Upper lobe of left lung (tissue), 6 donors: ENCODE measurements at regions not wholly inside any gene's neighbourhood (a gene's known extent, or its start where the extent isn't known, plus 50 kb on each side); places are given as distances from the start of the nearest gene placed in this dataset.
"Not testable (repeated sequence)": the region's sequence is repeated elsewhere in the genome, so short reads cannot be mapped to it uniquely, and the experiment has no call there.

Experiments
- ATAC-seq, 2 donors: fragments of 200-7000 bp; cut with Tn5 transposase; one replicate each; pipeline ENCODE4 v1.9.1; 2022; ENCODE audit warnings: mild to moderate bottlenecking in 2 of 2, moderate library complexity in 2 of 2; ENCODE audit not compliant: low FRiP score in 2 of 2
- DNase-seq, 2 donors: peaks; one replicate each; pipeline ENCODE4 v3.0.0-alpha.2; 2019 to 2020
- H3K27ac ChIP-seq, 4 donors: fragments of 200-600 bp; sonication (generic); one replicate each; pipeline ENCODE4 v1.5.1; 2016 to 2019
- H3K27me3 ChIP-seq, 4 donors: fragments of 200-600 bp; sonication (generic); one replicate each; pipeline ENCODE4 v1.5.1; 2017 to 2019
- H3K36me3 ChIP-seq, 4 donors: fragments of 200-600 bp; sonication (generic); one replicate each; pipeline ENCODE4 v1.5.1; 2016 to 2019
- H3K4me1 ChIP-seq, 4 donors: fragments of 200-600 bp; sonication (generic); one replicate each; pipeline ENCODE4 v1.5.1; 2018 to 2019
- H3K4me3 ChIP-seq, 4 donors: fragments of 200-600 bp; sonication (generic); one replicate each; pipeline ENCODE4 v1.5.1; 2017 to 2019; ENCODE audit warnings: mild to moderate bottlenecking in 2 of 4, moderate library complexity in 1 of 4
- H3K9me3 ChIP-seq, 4 donors: fragments of 200-600 bp; sonication (generic); one replicate each; pipeline ENCODE4 v1.5.1; 2018 to 2019
- EP300 ChIP-seq, 4 donors: sonication (generic); formaldehyde crosslinking; IDR thresholded peaks; one replicate each; pipeline ENCODE4 v1.5.1; 2017; ENCODE audit warnings: antibody characterized with exemption in 4 of 4, control low read depth in 2 of 4
- POLR2A ChIP-seq, 4 donors: fragments of 450-650 bp; IDR thresholded peaks; one replicate each; pipeline ENCODE4 v1.5.1; 2016 to 2017; ENCODE audit warnings: antibody characterized with exemption in 4 of 4, mild to moderate bottlenecking in 2 of 4
- POLR2AphosphoS5 ChIP-seq, 2 donors: sonication (generic); formaldehyde crosslinking; IDR thresholded peaks; one replicate each; pipeline ENCODE4 v1.5.1; 2017; ENCODE audit warnings: antibody characterized with exemption in 2 of 2
- WGBS, 2 donors: methylation state at CpG; one replicate each; pipeline ENCODE4 v1.1.5; 2017 to 2018; 5-methylcytosine and 5-hydroxymethylcytosine counted together
- TF ChIP-seq, protein P1 (sequence below), 6 experiments: fragments of 450-650 bp in 4 of 6; fragments of 200-600 bp in 2 of 6; sonication (generic) in 2 of 6; IDR thresholded peaks; one replicate each; pipeline ENCODE4 v1.5.1; 2016 to 2019; ENCODE audit warnings: antibody characterized with exemption in 6 of 6
- donor health status: DM: no; HTN: no; CAD: no; lungs with moderate emphysema.
- donor health status: DM: no; HTN: yes; CAD: no; lungs with severe emphysema.

DNA sequence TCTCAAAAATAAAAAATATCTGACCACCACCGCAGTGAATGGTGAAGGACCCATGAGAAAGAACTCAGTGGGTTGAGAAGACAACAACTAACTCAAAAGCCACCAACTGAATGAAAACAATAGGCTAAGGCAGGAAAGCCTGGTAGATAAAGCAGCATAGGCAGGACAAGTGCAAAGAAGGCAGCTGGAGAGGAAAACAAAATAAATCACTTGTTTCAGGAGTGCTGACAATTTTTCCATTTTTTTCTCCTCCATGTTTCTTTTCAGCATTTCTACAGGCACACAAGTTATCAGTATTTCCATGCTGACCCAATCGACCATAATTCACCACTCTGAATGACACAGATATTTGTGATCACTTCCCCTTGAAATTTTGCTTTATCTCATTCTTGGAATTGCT lies 597.8 kb downstream of the LIG4 start:
- TF ChIP-seq EP300 (IDR thresholded peaks at IDR 0.05) (no peak), POLR2A (IDR thresholded peaks at IDR 0.05) (no peak)
- TF ChIP-seq, protein P1, sequence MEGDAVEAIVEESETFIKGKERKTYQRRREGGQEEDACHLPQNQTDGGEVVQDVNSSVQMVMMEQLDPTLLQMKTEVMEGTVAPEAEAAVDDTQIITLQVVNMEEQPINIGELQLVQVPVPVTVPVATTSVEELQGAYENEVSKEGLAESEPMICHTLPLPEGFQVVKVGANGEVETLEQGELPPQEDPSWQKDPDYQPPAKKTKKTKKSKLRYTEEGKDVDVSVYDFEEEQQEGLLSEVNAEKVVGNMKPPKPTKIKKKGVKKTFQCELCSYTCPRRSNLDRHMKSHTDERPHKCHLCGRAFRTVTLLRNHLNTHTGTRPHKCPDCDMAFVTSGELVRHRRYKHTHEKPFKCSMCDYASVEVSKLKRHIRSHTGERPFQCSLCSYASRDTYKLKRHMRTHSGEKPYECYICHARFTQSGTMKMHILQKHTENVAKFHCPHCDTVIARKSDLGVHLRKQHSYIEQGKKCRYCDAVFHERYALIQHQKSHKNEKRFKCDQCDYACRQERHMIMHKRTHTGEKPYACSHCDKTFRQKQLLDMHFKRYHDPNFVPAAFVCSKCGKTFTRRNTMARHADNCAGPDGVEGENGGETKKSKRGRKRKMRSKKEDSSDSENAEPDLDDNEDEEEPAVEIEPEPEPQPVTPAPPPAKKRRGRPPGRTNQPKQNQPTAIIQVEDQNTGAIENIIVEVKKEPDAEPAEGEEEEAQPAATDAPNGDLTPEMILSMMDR (IDR thresholded peaks at IDR 0.05) = no peak
- 43 to 46% methylated on average over 2 of the region's 2 CpGs for WGBS, 2 donors
- Histone ChIP-seq H3K36me3 (no peaks in the 10 kb centered on the region), H3K27me3 (no peaks in the 10 kb centered on the region), H3K9me3 (no peaks in the 10 kb centered on the region), H3K27ac (no peak overlapping the region), H3K4me1 (no peaks in the 10 kb centered on the region), H3K4me3 (no peak overlapping the region)
- DNase-seq = no peak
- no peak for ATAC-seq

DNA sequence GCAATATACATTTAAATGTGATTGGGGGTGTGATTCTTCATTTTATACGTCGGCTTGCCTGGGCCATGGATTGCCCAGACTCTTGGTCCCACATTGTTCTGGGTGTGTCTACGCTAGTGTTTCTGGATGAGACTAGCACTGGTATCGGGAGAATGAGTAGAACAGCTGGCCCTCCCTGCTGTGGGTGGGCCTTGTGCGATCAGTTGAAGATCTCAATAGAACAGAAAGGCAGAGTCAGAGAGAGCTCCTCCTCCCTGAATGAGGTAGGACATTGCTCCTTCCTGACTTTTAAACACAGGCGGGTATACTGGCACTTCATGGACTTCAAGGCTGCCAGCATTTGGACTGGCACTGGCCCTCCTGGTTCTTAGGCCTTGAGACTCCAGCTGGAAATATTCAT lies 603.0 kb downstream of the LIG4 start:
- no peak for ATAC-seq
- H3K36me3 ChIP-seq = no peaks in the 10 kb centered on the region
- no peaks in the 10 kb centered on the region for H3K27me3 ChIP-seq
- DNase-seq = no peak
- H3K27ac ChIP-seq = no peak overlapping the region
- no peaks in the 10 kb centered on the region for H3K9me3 ChIP-seq
- no peak overlapping the region for H3K4me3 ChIP-seq
- WGBS, 2 donors = 77 to 94% methylated on average over 6 of the region's 6 CpGs
- TF ChIP-seq POLR2AphosphoS5 (IDR thresholded peaks at IDR 0.05) = no peak
- no peak for TF ChIP-seq EP300 (IDR thresholded peaks at IDR 0.05)
- TF ChIP-seq, protein P1 (IDR thresholded peaks at IDR 0.05) = no peak
- no peak for TF ChIP-seq POLR2A (IDR thresholded peaks at IDR 0.05)
- H3K4me1 ChIP-seq = no peaks in the 10 kb centered on the region

GRCh38 chr13:107608736-107609135 lies 606.6 kb downstream of the LIG4 start:
- no peak for TF ChIP-seq POLR2A (IDR thresholded peaks at IDR 0.05)
- TF ChIP-seq, protein P1 (IDR thresholded peaks at IDR 0.05) = no peak
- TF ChIP-seq POLR2AphosphoS5 (IDR thresholded peaks at IDR 0.05) = no peak
- no peak for TF ChIP-seq EP300 (IDR thresholded peaks at IDR 0.05)
- DNase-seq (peak in 1 of 2 donors; percentile 28), ATAC-seq (peak in 1 of 2 donors; percentile 35)
- Histone ChIP-seq H3K4me1 (no peaks in the 10 kb centered on the region), H3K27me3 (no peaks in the 10 kb centered on the region), H3K27ac (no peak overlapping the region), H3K9me3 (no peaks in the 10 kb centered on the region), H3K36me3 (no peaks in the 10 kb centered on the region), H3K4me3 (no peak overlapping the region)
- 94 to 96% methylated on average over 9 of the region's 9 CpGs for WGBS, 2 donors

DNA sequence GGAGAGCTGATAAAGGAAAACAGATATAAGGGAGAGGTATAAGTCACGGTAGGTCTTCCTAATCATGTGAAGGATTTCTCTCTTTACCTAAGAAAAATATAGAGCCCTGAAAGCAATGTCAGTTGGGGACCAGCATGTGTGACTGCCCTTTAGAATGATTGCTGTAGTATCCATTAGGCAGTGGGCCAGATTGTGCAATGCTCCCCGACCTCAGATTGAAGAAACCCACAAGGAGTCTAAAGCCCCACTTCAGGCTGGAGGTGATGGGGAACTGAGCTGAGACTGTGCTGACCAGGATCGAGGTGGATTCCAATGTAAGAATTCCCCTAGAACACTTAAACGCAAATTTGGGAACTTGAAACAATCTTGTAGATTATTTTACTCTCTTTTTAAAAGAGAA lies 614.4 kb downstream of the LIG4 start:
- H3K27ac ChIP-seq = no peak overlapping the region
- H3K36me3 ChIP-seq = no peaks in the 10 kb centered on the region
- ATAC-seq (no peak), DNase-seq (peak in 1 of 2 donors; percentile 54)
- H3K9me3 ChIP-seq = no peaks in the 10 kb centered on the region
- no peak for TF ChIP-seq POLR2AphosphoS5 (IDR thresholded peaks at IDR 0.05)
- TF ChIP-seq POLR2A (IDR thresholded peaks at IDR 0.05) = no peak
- TF ChIP-seq EP300 (IDR thresholded peaks at IDR 0.05) = no peak
- TF ChIP-seq, protein P1 (IDR thresholded peaks at IDR 0.05) = no peak
- 40 to 76% methylated on average over 4 of the region's 4 CpGs for WGBS, 2 donors
- no peaks in the 10 kb centered on the region for H3K4me1 ChIP-seq
- no peaks in the 10 kb centered on the region for H3K27me3 ChIP-seq
- no peak overlapping the region for H3K4me3 ChIP-seq

DNA sequence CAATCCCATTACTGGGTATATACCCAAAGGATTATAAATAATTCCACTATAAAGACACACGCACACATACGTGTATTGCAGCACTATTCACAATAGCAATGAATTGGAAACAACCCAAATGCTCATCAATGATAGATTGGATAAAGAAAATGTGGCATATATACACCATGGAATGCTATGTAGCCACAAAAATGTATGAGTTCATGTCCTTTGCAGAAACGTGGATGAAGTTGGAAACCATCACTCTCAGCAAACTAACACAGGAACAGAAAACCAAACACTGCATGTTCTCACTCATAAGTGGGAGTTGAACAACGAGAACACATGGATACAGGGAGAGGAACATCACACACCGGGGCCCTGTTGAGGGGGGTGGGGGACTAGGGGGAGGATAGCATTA lies 619.0 kb downstream of the LIG4 start:
- not testable (repeated sequence) for H3K27me3 ChIP-seq, H3K4me1 ChIP-seq, H3K9me3 ChIP-seq, H3K36me3 ChIP-seq, ATAC-seq, H3K27ac ChIP-seq, DNase-seq, H3K4me3 ChIP-seq
- 60 to 75% methylated on average over 5 of the region's 5 CpGs for WGBS, 2 donors
